Brain microvascular endothelial cell (primary cell): ENCODE measurements at regions not wholly inside any gene's neighbourhood (a gene's known extent, or its start where the extent isn't known, plus 50 kb on each side); places are given as distances from the start of the nearest gene placed in this dataset.
"Not testable (repeated sequence)": the region's sequence is repeated elsewhere in the genome, so short reads cannot be mapped to it uniquely, and the experiment has no call there.

Experiments used
- DNase-seq: peaks from one replicate; pipeline ENCODE4 v3.0.0-alpha.2; 2020
- H3K27ac ChIP-seq: fragments of 250-450 bp; sonication (Bioruptor Pico); 2 replicates; pipeline ENCODE4 v1.5.1; 2020; ENCODE audit warnings: mild to moderate bottlenecking, moderate library complexity
- H3K27me3 ChIP-seq: fragments of 250-450 bp; sonication (Bioruptor Pico); replicated peaks from 2 replicates; pipeline ENCODE4 v1.5.1; 2020; ENCODE audit warnings: mild to moderate bottlenecking
- H3K36me3 ChIP-seq: fragments of 250-450 bp; sonication (Bioruptor Pico); replicated peaks from 2 replicates; pipeline ENCODE4 v1.5.1; 2020; ENCODE audit warnings: mild to moderate bottlenecking
- H3K4me3 ChIP-seq: 2 replicates; pipeline ENCODE4 v1.5.1; 2011; ENCODE audit warnings: low read depth, mild to moderate bottlenecking, control low read depth, low read length, moderate library complexity
- in situ Hi-C: cut with HindIII; loops from 2 replicates; pipeline ENCODE4 v1.10.0; 2017; ENCODE audit warnings: low sequenced_read_pairs, low pct_ligation_motif_present
- TF ChIP-seq, protein P1 (sequence below): IDR thresholded peaks from 2 replicates; pipeline ENCODE4 v1.5.1; 2011; ENCODE audit warnings: low read depth, mild to moderate bottlenecking, moderate library complexity, low read length, control low read depth, inconsistent platforms; ENCODE audit errors: missing control alignments

DNA sequence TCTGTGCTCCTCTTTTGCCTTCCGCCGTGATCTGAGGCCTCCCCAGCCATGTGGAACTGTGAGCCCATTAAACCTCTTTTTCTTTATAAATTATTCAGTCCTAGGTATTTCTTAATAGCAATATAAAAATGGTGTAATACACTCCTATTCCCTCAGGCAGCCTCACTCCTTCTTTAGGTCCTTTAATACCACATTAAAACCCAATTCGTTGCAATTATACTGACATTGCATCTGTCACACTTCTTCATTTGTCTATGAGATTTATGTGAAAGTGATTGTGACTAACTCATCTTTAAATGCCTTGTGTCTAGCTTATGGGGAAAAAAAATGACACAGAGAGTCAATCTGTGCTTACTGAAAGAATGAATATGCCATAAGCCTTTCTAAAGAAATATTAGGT is 1035.2 kb upstream of the SLIT2 start:
- in situ Hi-C loops: no loop called here
- no peaks in the 10 kb centered on the region for H3K36me3 ChIP-seq
- H3K27ac ChIP-seq: no peak overlapping the region
- no peak overlapping the region for H3K4me3 ChIP-seq
- H3K27me3 ChIP-seq: no peaks in the 10 kb centered on the region
- DNase-seq: no peak
- TF ChIP-seq, protein P1, sequence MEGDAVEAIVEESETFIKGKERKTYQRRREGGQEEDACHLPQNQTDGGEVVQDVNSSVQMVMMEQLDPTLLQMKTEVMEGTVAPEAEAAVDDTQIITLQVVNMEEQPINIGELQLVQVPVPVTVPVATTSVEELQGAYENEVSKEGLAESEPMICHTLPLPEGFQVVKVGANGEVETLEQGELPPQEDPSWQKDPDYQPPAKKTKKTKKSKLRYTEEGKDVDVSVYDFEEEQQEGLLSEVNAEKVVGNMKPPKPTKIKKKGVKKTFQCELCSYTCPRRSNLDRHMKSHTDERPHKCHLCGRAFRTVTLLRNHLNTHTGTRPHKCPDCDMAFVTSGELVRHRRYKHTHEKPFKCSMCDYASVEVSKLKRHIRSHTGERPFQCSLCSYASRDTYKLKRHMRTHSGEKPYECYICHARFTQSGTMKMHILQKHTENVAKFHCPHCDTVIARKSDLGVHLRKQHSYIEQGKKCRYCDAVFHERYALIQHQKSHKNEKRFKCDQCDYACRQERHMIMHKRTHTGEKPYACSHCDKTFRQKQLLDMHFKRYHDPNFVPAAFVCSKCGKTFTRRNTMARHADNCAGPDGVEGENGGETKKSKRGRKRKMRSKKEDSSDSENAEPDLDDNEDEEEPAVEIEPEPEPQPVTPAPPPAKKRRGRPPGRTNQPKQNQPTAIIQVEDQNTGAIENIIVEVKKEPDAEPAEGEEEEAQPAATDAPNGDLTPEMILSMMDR: no peak

DNA sequence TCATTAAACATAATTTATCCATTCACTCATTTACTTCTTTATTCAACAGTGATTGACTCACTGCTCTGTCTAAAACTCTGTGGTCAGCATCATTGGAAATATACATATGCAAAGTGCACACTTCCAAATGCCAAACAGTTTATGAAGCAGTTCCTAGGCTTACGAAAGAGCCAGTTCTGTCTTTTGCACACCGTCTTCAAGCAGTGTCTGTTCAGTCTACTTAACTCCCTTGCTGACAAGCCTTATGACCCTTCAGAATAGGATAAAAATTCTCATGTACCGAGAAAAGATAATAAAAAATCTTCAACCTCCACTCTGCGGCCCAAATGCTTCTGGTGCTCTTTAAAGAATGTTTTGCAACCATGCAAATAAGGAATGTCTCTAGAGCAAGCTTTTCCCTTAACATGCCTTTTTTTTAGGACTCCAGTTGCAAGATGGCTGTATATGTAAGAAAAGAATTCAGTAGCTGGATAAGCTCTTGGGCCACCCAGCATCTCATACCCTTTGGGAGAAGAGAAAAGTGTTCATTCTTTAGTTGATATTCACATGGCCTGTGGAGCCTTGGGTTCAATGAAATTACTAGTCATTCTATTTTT is 1037.0 kb upstream of the SLIT2 start:
- Histone ChIP-seq H3K27me3 (no peaks in the 10 kb centered on the region), H3K4me3 (no peak overlapping the region), H3K36me3 (no peaks in the 10 kb centered on the region), H3K27ac (no peak overlapping the region)
- in situ Hi-C loops: no loop called here
- TF ChIP-seq, protein P1: no peak
- peak; percentile 24 for DNase-seq

DNA sequence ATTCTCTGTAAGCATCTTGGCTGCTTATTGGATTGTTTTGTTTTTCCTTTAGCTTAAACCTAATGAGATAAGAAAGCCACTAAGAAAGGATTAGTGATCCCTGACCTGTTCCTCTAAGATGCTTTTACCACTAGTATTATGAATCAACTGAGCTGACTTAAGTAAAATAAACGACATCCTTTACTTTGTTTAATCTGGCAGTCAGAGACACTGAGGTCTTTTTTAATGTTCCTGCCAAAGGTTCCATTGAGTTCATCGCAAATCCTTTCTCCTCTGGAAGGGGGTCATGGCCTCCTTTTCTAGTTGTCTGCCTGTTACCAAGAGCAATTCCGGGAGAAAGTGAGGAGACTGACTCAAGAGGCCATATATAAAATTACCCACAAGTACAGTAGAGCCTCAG is 1038.3 kb upstream of the SLIT2 start:
- DNase-seq: peak; percentile 21
- Histone ChIP-seq H3K27ac (no peak overlapping the region), H3K4me3 (no peak overlapping the region), H3K27me3 (no peaks in the 10 kb centered on the region), H3K36me3 (no peaks in the 10 kb centered on the region)
- TF ChIP-seq, protein P1: no peak
- in situ Hi-C loops: no loop called here

DNA sequence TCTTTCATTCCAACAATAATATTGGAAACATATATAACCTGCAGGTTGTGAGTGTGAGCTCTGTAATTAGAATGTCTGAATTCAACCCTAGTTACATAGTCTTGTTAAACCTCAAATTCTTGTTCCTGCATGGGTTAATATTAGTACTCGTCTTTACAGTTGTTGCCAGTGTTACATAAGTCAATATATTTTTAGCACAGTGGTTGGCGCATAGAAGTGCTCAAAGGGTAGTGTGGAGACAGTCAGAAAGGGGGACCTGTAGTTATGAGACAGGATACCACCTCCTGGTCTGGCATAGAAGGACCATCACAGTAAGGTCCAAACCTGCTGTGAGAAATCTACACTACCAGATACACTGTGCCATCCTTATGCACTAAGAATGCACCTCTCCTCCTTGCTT is 1045.9 kb upstream of the SLIT2 start:
- Histone ChIP-seq H3K27ac (no peak overlapping the region), H3K27me3 (no peaks in the 10 kb centered on the region), H3K4me3 (no peak overlapping the region), H3K36me3 (no peaks in the 10 kb centered on the region)
- in situ Hi-C loops: no loop called here
- TF ChIP-seq, protein P1: no peak
- no peak for DNase-seq

DNA sequence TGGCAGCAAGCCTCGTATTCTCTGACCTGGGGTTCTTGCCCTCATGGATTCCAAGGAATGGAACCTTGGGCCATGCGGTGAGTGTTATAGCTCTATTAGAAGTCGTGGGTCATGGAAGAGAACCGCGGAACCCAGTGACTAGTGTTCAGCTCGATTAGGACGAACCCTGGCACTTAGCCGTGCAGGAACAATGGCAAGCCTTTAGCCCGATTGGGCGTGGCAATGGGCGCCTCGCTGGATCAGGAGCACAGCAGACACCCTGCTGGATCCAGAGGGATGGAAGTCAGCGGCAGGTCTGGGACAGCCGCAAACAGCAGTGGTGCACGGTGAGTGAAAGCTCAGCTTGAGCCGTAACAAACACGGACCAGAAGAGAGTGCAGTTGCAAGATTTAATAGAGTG is 1053.9 kb upstream of the SLIT2 start:
- in situ Hi-C loops, DNase-seq, H3K4me3 ChIP-seq, H3K36me3 ChIP-seq, H3K27me3 ChIP-seq, H3K27ac ChIP-seq: not testable (repeated sequence)

DNA sequence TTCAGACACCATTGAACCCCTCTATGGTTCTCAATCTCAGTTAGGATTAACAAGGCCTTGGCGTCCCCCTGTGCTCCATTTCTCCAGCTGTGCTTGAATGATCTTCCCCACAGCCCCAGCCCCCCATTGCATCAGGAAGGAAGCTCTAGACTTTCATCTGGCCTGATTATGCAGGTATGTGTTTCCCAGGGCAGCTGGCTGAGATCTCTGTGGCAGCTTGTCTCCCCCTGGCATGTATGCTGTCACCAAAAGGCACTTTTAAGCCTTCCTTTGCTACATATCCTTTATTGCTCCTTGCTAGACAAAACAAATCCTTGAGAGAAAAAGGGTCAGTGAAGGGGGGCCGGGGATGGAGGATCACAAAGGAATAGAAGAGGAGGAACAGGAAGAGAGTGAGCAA is 1056.0 kb upstream of the SLIT2 start:
- TF ChIP-seq, protein P1: no peak
- in situ Hi-C loops: no loop called here
- Histone ChIP-seq H3K4me3 (no peak overlapping the region), H3K27me3 (no peaks in the 10 kb centered on the region), H3K27ac (no peak overlapping the region), H3K36me3 (no peaks in the 10 kb centered on the region)
- no peak for DNase-seq
